GM23248 (cell line): ENCODE measurements at regions not wholly inside any gene's neighbourhood (a gene's known extent, or its start where the extent isn't known, plus 50 kb on each side); places are given as distances from the start of the nearest gene placed in this dataset.

ENCODE experiments used
- DNase-seq: peaks from one replicate; pipeline ENCODE4 v3.0.0-alpha.2; 2015
- H2AFZ ChIP-seq: fragments of 200-600 bp; sonication (generic); 2 replicates; pipeline ENCODE4 v1.6.1; 2016; ENCODE audit warnings: antibody characterized with exemption
- H3F3A ChIP-seq: fragments of 200-600 bp; sonication (generic); 2 replicates; pipeline ENCODE4 v1.6.1; 2016; ENCODE audit warnings: mild to moderate bottlenecking, antibody characterized with exemption, mixed run types; ENCODE audit not compliant: insufficient read depth
- H3K27ac ChIP-seq: fragments of 200-600 bp; sonication (generic); 2 replicates; pipeline ENCODE4 v1.5.1; 2016; ENCODE audit warnings: mild to moderate bottlenecking
- H3K27me3 ChIP-seq: fragments of 200-600 bp; sonication (generic); replicated peaks from 2 replicates; pipeline ENCODE4 v1.6.1; 2016; ENCODE audit warnings: mild to moderate bottlenecking; ENCODE audit not compliant: insufficient read depth
- H3K36me3 ChIP-seq: fragments of 200-600 bp; sonication (generic); 2 replicates; pipeline ENCODE4 v1.6.1; 2016; ENCODE audit warnings: low read depth, mild to moderate bottlenecking
- H3K4me1 ChIP-seq: fragments of 200-600 bp; sonication (generic); 2 replicates; pipeline ENCODE4 v1.6.1; 2016; ENCODE audit warnings: mild to moderate bottlenecking; ENCODE audit not compliant: insufficient read depth
- H3K4me2 ChIP-seq: fragments of 200-600 bp; sonication (generic); one replicate; pipeline ENCODE4 v1.6.1; 2016; ENCODE audit warnings: mild to moderate bottlenecking; ENCODE audit not compliant: unreplicated experiment
- H3K4me3 ChIP-seq: fragments of 200-600 bp; sonication (generic); 2 replicates; pipeline ENCODE4 v1.5.1; 2016; ENCODE audit warnings: mild to moderate bottlenecking
- H3K79me2 ChIP-seq: fragments of 200-600 bp; sonication (generic); 2 replicates; pipeline ENCODE4 v1.6.1; 2016; ENCODE audit warnings: mild to moderate bottlenecking; ENCODE audit not compliant: insufficient read depth
- H3K9ac ChIP-seq: fragments of 200-600 bp; sonication (generic); 2 replicates; pipeline ENCODE4 v1.6.1; 2016; ENCODE audit warnings: mild to moderate bottlenecking
- H3K9me2 ChIP-seq: fragments of 200-600 bp; sonication (generic); 2 replicates; pipeline ENCODE4 v1.6.1; 2016; ENCODE audit warnings: mixed run types, mild to moderate bottlenecking, moderate library complexity; ENCODE audit not compliant: insufficient read depth
- H3K9me3 ChIP-seq: fragments of 200-600 bp; sonication (generic); one replicate; pipeline ENCODE4 v1.6.1; 2017; ENCODE audit warnings: low read depth
- H4K20me1 ChIP-seq: fragments of 200-600 bp; sonication (generic); 2 replicates; pipeline ENCODE4 v1.6.0; 2016; ENCODE audit not compliant: insufficient read depth
- EZH2 ChIP-seq: fragments of 200-600 bp; sonication (generic); IDR thresholded peaks from 2 replicates; pipeline ENCODE4 v1.6.1; 2018; ENCODE audit warnings: antibody characterized with exemption, mild to moderate bottlenecking; ENCODE audit not compliant: insufficient read depth, poor library complexity, severe bottlenecking
- EZH2phosphoT487 ChIP-seq: fragments of 200-600 bp; sonication (generic); IDR thresholded peaks from 2 replicates; pipeline ENCODE4 v1.6.1; 2018; ENCODE audit warnings: antibody characterized with exemption, moderate library complexity, mild to moderate bottlenecking, low read depth; ENCODE audit not compliant: insufficient read depth
- WGBS, 2 experiments: methylation state at CpG; one replicate each; pipeline ENCODE4 v1.1.6; 2015 to 2017; ENCODE audit warnings: low lambda C conversion rate in 2 of 2, low coverage in 1 of 2; ENCODE audit errors: missing lambda C conversion rate in 2 of 2; 5-methylcytosine and 5-hydroxymethylcytosine counted together
- in situ Hi-C: fragments of 300-500 bp; cut with MboI; formaldehyde crosslinking; loops from 2 replicates; pipeline ENCODE4 v1.15.0; 2020

DNA sequence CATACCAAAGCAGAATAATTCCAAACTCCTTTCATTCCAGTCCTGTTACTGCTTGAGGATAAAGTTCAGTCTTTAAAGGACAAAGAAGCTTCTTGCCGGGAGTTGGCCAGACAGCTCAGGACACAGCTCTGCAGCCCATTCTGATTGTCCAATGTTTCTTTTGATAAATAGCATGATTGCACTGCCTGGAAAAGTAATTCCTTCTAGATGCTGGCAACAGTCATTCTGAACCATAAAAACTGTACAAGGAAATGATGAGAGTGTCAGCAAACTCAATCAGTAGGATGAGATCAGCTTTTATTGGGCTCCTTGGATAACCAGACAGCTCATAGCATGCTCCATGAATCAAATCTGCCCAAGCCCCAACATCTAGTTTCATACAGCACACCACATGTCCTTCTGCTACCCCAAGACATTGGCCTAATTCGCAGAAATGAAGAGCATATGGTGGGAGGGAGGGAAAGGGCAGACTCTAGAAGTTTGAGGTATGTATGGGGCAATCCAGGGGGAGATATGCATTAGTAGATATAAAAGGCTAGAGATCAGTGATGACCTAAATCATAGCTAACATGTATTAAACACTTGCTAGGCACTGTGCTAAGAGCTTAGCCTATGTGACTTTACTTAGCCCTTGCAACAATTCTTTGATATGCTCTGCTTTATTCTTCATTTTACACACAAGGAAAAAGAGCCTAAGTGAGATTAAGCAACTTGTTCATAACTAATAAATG, 219.9 kb upstream of the NREP start:
- Histone ChIP-seq H3F3A (peaks cover 47% of the 10 kb centered on the region), H3K79me2 (no peaks in the 10 kb centered on the region), H3K36me3 (no peaks in the 10 kb centered on the region), H3K4me1 (peaks cover 54% of the 10 kb centered on the region), H3K4me3 (peak overlapping the region; percentile 63), H3K27me3 (no peaks in the 10 kb centered on the region), H3K9me2 (no peaks in the 10 kb centered on the region), H3K9ac (peak overlapping the region; percentile 67), H3K9me3 (no peaks in the 10 kb centered on the region), H3K27ac (peak overlapping the region; percentile 87), H3K4me2 (peak overlapping the region; percentile 86), H2AFZ (peak overlapping the region; percentile 2; the same call in 1 of the 2 replicates), H4K20me1 (no peaks in the 10 kb centered on the region)
- in situ Hi-C loops: no loop called here
- no peak for TF ChIP-seq EZH2
- no peak for TF ChIP-seq EZH2phosphoT487
- peak; percentile 79 for DNase-seq
- 2 to 3% methylated on average over 2 of the region's 2 CpGs for WGBS, 2 experiments

DNA sequence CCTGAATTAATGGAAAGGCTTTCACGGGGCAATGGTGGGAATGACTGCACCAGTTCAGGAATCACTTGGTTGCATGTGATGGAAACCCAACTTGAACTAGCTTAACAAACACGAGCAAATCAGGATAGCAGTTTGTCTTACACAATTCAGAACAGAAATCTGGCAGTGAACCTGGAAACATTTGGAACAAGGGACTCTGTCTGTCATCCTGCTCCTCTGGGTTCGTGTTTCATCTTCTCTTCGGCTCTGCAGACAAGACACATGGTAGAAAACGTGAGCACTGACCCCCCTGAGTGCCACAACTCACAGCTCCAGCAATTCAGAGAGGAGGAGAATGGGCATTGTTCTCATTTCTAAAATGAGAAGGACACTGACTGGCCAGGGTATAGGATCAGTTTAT, 218.1 kb upstream of the NREP start:
- TF ChIP-seq EZH2 (no peak), EZH2phosphoT487 (no peak)
- H3K27ac ChIP-seq: peak overlapping the region; percentile 87

DNA sequence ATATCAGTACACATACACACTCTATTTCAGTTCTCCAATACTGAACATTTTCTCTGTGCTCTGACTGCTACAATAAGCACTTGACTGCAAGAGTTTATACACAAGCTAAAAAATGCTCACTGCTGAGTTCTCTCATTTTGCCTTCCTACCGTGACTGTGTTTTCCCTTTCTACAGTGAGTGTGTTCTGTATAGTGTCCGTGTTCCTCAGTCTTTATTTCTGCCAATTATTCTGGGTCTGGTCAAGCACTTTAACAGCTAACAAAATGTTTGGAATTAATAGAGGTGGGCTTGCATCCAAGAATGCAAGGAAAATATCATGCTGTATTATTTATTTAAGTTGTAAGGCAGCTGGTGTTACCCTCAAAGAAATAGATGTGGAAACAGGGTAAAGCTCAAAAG, 217.0 kb upstream of the NREP start:
- Histone ChIP-seq H2AFZ (0 out of 2 replicates have a peak overlapping the region, but pooled peaks have one; percentile 16), H3K4me3 (no peak overlapping the region), H3K79me2 (peaks cover 5% of the 10 kb centered on the region; the same call in 1 of the 2 replicates)

More for the DNA sequence above, 218.1 kb upstream of the NREP start:
- peak; percentile 69 for DNase-seq
- Histone ChIP-seq H3F3A (peaks cover 47% of the 10 kb centered on the region), H3K4me1 (peaks cover 55% of the 10 kb centered on the region), H4K20me1 (no peaks in the 10 kb centered on the region), H3K79me2 (peaks cover 5% of the 10 kb centered on the region; the same call in 1 of the 2 replicates), H3K27me3 (no peaks in the 10 kb centered on the region), H3K36me3 (no peaks in the 10 kb centered on the region), H3K4me3 (peak overlapping the region; percentile 63), H2AFZ (peak overlapping the region; percentile 57), H3K9ac (peak overlapping the region; percentile 67), H3K9me2 (no peaks in the 10 kb centered on the region), H3K9me3 (no peaks in the 10 kb centered on the region), H3K4me2 (peak overlapping the region; percentile 86)
- in situ Hi-C loops: no loop called here
- WGBS, 2 experiments: 7 to 8% methylated on average over 5 of the region's 5 CpGs

DNA sequence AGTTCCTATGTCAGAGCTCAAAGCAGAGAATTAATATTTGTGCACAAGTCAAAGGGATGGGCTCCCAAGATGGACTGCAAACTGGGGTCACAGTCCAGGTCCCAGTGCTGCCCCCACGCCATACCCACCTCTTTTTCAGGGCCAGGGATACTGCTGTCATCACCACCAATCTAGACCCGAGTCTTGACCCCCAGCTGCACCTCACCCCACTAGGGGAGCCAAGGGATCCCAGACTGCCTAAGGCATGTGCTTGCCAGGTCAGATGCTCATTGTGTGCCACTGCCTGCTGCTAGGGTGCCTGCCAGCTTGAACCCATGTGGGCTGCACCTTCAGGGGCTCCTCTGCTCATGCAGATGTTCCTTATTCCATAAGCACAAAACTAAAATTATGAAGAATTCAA, 215.6 kb upstream of the NREP start:
- Histone ChIP-seq H3K9me3 (no peaks in the 10 kb centered on the region), H3K27me3 (no peaks in the 10 kb centered on the region), H3K4me1 (peaks cover 76% of the 10 kb centered on the region), H2AFZ (no peak overlapping the region), H3K36me3 (no peaks in the 10 kb centered on the region), H4K20me1 (no peaks in the 10 kb centered on the region), H3F3A (peaks cover 60% of the 10 kb centered on the region), H3K4me2 (no peak overlapping the region), H3K9ac (no peak overlapping the region), H3K27ac (no peak overlapping the region), H3K79me2 (peaks cover 5% of the 10 kb centered on the region; the same call in 1 of the 2 replicates), H3K4me3 (no peak overlapping the region), H3K9me2 (no peaks in the 10 kb centered on the region)
- WGBS, 2 experiments: 67 to 80% methylated on average over 2 of the region's 2 CpGs
- no peak for DNase-seq
- in situ Hi-C loops: no loop called here
- TF ChIP-seq EZH2phosphoT487 (no peak), EZH2 (no peak)

More for the DNA sequence above, 217.0 kb upstream of the NREP start:
- Histone ChIP-seq H4K20me1 (no peaks in the 10 kb centered on the region), H3K9ac (peak overlapping the region; percentile 8; the same call in 1 of the 2 replicates), H3K27me3 (no peaks in the 10 kb centered on the region), H3K27ac (peak overlapping the region; percentile 87), H3F3A (peaks cover 56% of the 10 kb centered on the region), H3K9me3 (no peaks in the 10 kb centered on the region), H3K36me3 (no peaks in the 10 kb centered on the region), H3K4me1 (peaks cover 67% of the 10 kb centered on the region), H3K9me2 (no peaks in the 10 kb centered on the region), H3K4me2 (peak overlapping the region; percentile 86)
- no peak for DNase-seq
- WGBS, 2 experiments: 13 to 37% methylated on average over 2 of the region's 2 CpGs
- in situ Hi-C loops: no loop called here
- no peak for TF ChIP-seq EZH2
- TF ChIP-seq EZH2phosphoT487: no peak
